ENCODE measurements at regions not wholly inside any gene's neighbourhood (a gene's known extent, or its start where the extent isn't known, plus 50 kb on each side); places are given as distances from the start of the nearest gene placed in this dataset.

GRCh38 chr15:93846148-93846547, 385.2 kb upstream of the MCTP2 start:
- no peak for TF ChIP-seq EZH2 (IDR thresholded peaks at IDR 0.05)
- TF ChIP-seq POLR2AphosphoS5 (IDR thresholded peaks at IDR 0.05; ENCODE audit: borderline replicate concordance, low read depth, low read length), result no peak
- TF ChIP-seq FOXP2 (optimal IDR thresholded peaks at IDR 0.05; ENCODE audit: control extremely low read depth, extremely low read length, insufficient read depth), result no peak

Data from SK-N-MC (cell line).